GM23338 (cell line): ENCODE measurements at regions not wholly inside any gene's neighbourhood (a gene's known extent, or its start where the extent isn't known, plus 50 kb on each side); places are given as distances from the start of the nearest gene placed in this dataset.

Experiments used
- ATAC-seq: fragments of 200-7000 bp; cut with Tn5 transposase; 3 replicates; pipeline ENCODE4 v1.9.1; 2020
- DNase-seq: peaks from one replicate; pipeline ENCODE4 v3.0.0-alpha.2; 2015; ENCODE audit warnings: low spot score
- H2AFZ ChIP-seq: fragments of 200-600 bp; sonication (generic); 2 replicates; pipeline ENCODE4 v1.8.0; 2016; ENCODE audit warnings: antibody characterized with exemption, mild to moderate bottlenecking, moderate library complexity
- H3F3A ChIP-seq: fragments of 200-600 bp; sonication (generic); replicated peaks from 2 replicates; pipeline ENCODE4 v1.8.0; 2017; ENCODE audit warnings: antibody characterized with exemption, mixed run types, low read depth
- H3K27ac ChIP-seq: fragments of 200-600 bp; sonication (generic); 2 replicates; pipeline ENCODE4 v1.6.1; 2016; ENCODE audit warnings: low read depth
- H3K27me3 ChIP-seq: fragments of 200-600 bp; sonication (generic); 2 replicates; pipeline ENCODE4 v1.8.0; 2016; ENCODE audit warnings: mild to moderate bottlenecking, mixed run types, moderate library complexity; ENCODE audit not compliant: insufficient read depth
- H3K36me3 ChIP-seq: fragments of 200-600 bp; sonication (generic); 2 replicates; pipeline ENCODE4 v1.8.0; 2016; ENCODE audit warnings: mild to moderate bottlenecking; ENCODE audit not compliant: insufficient read depth
- H3K4me1 ChIP-seq: fragments of 200-600 bp; sonication (generic); 2 replicates; pipeline ENCODE4 v1.8.0; 2016; ENCODE audit warnings: mild to moderate bottlenecking, moderate library complexity; ENCODE audit not compliant: insufficient read depth
- H3K4me2 ChIP-seq: fragments of 200-600 bp; sonication (generic); 2 replicates; pipeline ENCODE4 v1.7.1; 2017; ENCODE audit warnings: mixed run types
- H3K4me3 ChIP-seq: fragments of 200-600 bp; sonication (generic); 2 replicates; pipeline ENCODE4 v1.6.1; 2016; ENCODE audit warnings: mixed run types
- H3K79me2 ChIP-seq: fragments of 200-600 bp; sonication (generic); replicated peaks from 2 replicates; pipeline ENCODE4 v1.8.0; 2017; ENCODE audit warnings: mild to moderate bottlenecking; ENCODE audit not compliant: insufficient read depth
- H3K9me2 ChIP-seq: fragments of 200-600 bp; sonication (generic); 2 replicates; pipeline ENCODE4 v1.8.0; 2017; ENCODE audit not compliant: insufficient read depth
- H4K20me1 ChIP-seq: fragments of 200-600 bp; sonication (generic); replicated peaks from 2 replicates; pipeline ENCODE4 v1.8.0; 2017; ENCODE audit warnings: mild to moderate bottlenecking; ENCODE audit not compliant: insufficient read depth
- H3K27ac Mint-ChIP-seq: 2 replicates; pipeline ENCODE4 v1.8.0; 2020; ENCODE audit warnings: inconsistent platforms, mild to moderate bottlenecking, moderate library complexity, mixed read lengths
- H3K27me3 Mint-ChIP-seq: 3 replicates; pipeline ENCODE4 v1.8.0; 2022; ENCODE audit warnings: low read depth, mild to moderate bottlenecking, moderate library complexity, mixed read lengths, inconsistent platforms; ENCODE audit not compliant: insufficient read depth, poor library complexity
- H3K36me3 Mint-ChIP-seq: 3 replicates; pipeline ENCODE4 v1.8.0; 2021; ENCODE audit warnings: low read depth, mild to moderate bottlenecking, inconsistent platforms, moderate library complexity, mixed read lengths
- H3K4me1 Mint-ChIP-seq: 3 replicates; pipeline ENCODE4 v1.8.0; 2020; ENCODE audit warnings: mild to moderate bottlenecking, inconsistent platforms, mixed read lengths
- H3K4me3 Mint-ChIP-seq: 3 replicates; pipeline ENCODE4 v1.8.0; 2021; ENCODE audit warnings: moderate library complexity, mild to moderate bottlenecking, inconsistent platforms, mixed read lengths
- H3K9me3 Mint-ChIP-seq: 3 replicates; pipeline ENCODE4 v1.8.0; 2020; ENCODE audit warnings: moderate library complexity, mild to moderate bottlenecking, inconsistent platforms, mixed read lengths
- CREB1 ChIP-seq: fragments of 250-450 bp; sonication (Bioruptor Pico); IDR thresholded peaks from 2 replicates; pipeline ENCODE4 v1.5.0; 2020; ENCODE audit warnings: low read depth, mild to moderate bottlenecking, moderate library complexity
- EZH2 ChIP-seq: fragments of 200-600 bp; sonication (generic); IDR thresholded peaks from one replicate; pipeline ENCODE4 v1.8.0; 2017; ENCODE audit warnings: antibody characterized with exemption, mild to moderate bottlenecking, low read depth; ENCODE audit not compliant: unreplicated experiment
- JUNB ChIP-seq: IDR thresholded peaks from one replicate; pipeline ENCODE4 v1.6.1; 2016; ENCODE audit warnings: antibody characterized with exemption; ENCODE audit not compliant: unreplicated experiment
- REST ChIP-seq: IDR thresholded peaks from one replicate; pipeline ENCODE4 v1.6.1; 2018; ENCODE audit warnings: antibody characterized with exemption; ENCODE audit not compliant: unreplicated experiment
- ZNF114 ChIP-seq: fragments of 250-450 bp; sonication (Bioruptor Pico); IDR thresholded peaks from 2 replicates; pipeline ENCODE4 v1.5.0; 2020; ENCODE audit warnings: mild to moderate bottlenecking, moderate library complexity
- ZNF462 ChIP-seq: fragments of 250-450 bp; sonication (Bioruptor Pico); IDR thresholded peaks from 2 replicates; pipeline ENCODE4 v1.5.0; 2020; ENCODE audit warnings: mild to moderate bottlenecking, moderate library complexity

DNA sequence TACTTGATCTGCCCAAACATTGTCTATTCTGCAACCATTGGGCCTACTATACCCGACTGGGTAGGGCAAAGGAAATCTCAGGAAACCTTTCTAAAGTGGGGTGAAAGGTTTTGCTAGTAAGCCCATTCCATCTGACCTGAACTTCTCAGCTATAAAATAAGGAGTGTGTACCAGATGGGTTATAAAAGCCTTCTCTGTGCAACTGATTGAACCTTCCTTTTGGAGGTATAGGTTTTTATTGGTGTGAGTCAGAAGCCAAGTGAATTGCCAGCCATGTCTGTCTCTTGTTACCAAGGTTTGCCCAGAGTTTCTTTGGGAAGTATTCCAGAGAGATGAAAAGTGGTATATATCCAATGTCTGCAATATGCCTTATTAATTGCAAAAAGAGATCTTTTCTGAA lies 1271.0 kb upstream of the WWC1 start (continued):
- no peak for TF ChIP-seq ZNF462 (CRISPR knock-in tag)
- TF ChIP-seq CREB1 (CRISPR knock-in tag), result no peak
- no peak for TF ChIP-seq JUNB

DNA sequence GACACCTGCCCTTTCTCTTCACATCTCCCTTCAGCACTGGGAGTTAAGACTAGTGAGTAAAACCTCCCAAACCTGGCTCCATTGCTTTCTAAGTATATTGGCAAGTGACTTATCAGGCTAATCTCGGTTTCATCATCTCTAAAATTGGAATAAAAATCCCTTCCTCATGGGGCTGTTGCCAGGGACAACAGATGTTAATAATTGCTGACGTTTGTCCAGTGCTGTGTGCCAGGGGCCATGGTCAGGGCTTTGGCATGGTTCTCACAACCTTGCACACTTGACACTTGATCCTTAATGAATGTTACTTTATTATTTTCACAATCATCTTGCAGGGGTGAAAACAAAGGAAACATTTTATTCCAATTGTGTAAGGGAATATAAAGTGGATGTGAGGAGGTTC lies 1262.0 kb upstream of the WWC1 start:
- no peak overlapping the region for H3K4me3 Mint-ChIP-seq
- H3K36me3 Mint-ChIP-seq, result no peaks in the 10 kb centered on the region
- Histone ChIP-seq H3F3A (no peaks in the 10 kb centered on the region), H4K20me1 (no peaks in the 10 kb centered on the region), H2AFZ (no peak overlapping the region), H3K79me2 (no peaks in the 10 kb centered on the region), H3K27ac (no peak overlapping the region), H3K36me3 (no peaks in the 10 kb centered on the region), H3K27me3 (no peaks in the 10 kb centered on the region), H3K4me3 (no peak overlapping the region), H3K4me1 (no peaks in the 10 kb centered on the region), H3K9me2 (no peaks in the 10 kb centered on the region), H3K4me2 (no peak overlapping the region)
- H3K27me3 Mint-ChIP-seq, result no peaks in the 10 kb centered on the region
- DNase-seq (no peak), ATAC-seq (no peak)
- H3K9me3 Mint-ChIP-seq, result no peaks in the 10 kb centered on the region
- no peak overlapping the region for H3K27ac Mint-ChIP-seq
- H3K4me1 Mint-ChIP-seq, result peaks cover 3% of the 10 kb centered on the region; the same call in 2 of the 3 replicates
- TF ChIP-seq ZNF462 (CRISPR knock-in tag) (no peak), ZNF114 (no peak), JUNB (no peak), EZH2 (no peak), CREB1 (CRISPR knock-in tag) (no peak), REST (no peak)
